GM19468 (cell line): ENCODE measurements at regions not wholly inside any gene's neighbourhood (a gene's known extent, or its start where the extent isn't known, plus 50 kb on each side); places are given as distances from the start of the nearest gene placed in this dataset.

ENCODE experiments used
- ATAC-seq: cut with Tn5 transposase; IDR thresholded peaks from one replicate; pipeline ENCODE4 v1.9.1; 2021; ENCODE audit warnings: mild to moderate bottlenecking, moderate library complexity, moderate number of reproducible peaks; ENCODE audit not compliant: unreplicated experiment; ENCODE audit errors: extremely low read depth

GRCh38 chr12:68495336-68496070 is 115.2 kb upstream of the RAP1B start:
- ATAC-seq = no peak

GRCh38 chr12:68497107-68497506 is 113.6 kb upstream of the RAP1B start:
- ATAC-seq = no peak

GRCh38 chr12:68497702-68498101 is 113.0 kb upstream of the RAP1B start:
- ATAC-seq = no peak

- ATAC-seq = no peak
These were observed 112.0 kb upstream of the RAP1B start for GRCh38 chr12:68498736-68499135.

- ATAC-seq = no peak
These were observed 111.1 kb upstream of the RAP1B start for GRCh38 chr12:68499616-68500015.

DNA sequence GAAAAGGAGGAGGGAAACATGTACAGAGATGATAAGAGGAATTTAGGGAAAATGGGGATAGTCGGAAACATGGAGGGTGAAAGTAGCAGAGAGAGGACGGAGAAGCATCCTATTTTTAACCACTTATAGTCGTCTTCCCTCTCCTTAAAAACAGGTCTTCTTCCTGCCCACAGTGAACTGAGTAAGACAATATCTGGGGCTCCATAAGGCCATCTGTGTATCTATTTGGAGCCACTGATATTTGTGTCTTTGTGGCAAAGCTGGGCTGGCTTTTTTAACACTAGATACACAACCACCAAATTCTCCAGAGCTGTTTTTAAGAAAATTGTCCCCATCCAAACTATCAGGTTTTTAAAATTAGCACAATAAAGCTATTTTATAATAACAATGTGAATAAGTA is 109.5 kb upstream of the RAP1B start:
- no peak for ATAC-seq

DNA sequence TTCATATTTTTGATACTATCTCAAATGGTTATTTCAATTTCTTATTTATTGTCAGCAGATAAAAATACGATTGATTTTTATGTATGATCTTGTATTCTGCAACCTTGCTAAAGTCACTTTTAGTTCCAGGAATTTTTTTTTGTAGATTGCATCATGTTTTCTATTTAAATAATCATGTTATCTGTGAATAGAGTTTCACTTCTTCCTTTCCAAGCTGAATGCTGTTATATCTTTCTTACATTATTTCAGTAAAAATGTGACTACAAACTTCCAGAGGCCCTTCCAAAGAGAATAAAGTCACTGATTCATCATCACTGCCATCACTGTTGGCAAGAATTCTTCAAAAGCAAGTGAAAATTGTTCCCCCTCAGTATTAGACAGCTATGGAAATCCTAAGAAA is 104.7 kb upstream of the RAP1B start:
- no peak for ATAC-seq

GRCh38 chr12:68506619-68507018 is 104.1 kb upstream of the RAP1B start:
- ATAC-seq = no peak

DNA sequence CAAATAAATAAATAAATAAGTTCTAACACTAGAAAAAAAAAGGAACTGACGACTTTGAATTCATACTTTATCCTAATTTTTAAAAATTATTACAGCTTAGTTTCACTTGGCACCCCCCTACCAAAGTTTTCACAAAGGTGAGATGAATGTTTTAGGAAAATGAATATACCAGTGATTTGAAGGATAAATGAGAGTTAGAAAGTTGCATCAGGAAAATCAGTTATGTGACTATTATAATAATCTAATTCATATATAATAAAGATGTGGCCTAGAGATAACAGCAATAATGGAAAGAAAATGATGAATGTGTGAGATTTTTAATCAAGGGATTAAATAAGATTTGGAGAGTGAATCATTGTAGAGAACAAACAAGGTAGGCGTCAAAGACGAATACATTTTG is 103.0 kb upstream of the RAP1B start:
- no peak for ATAC-seq

DNA sequence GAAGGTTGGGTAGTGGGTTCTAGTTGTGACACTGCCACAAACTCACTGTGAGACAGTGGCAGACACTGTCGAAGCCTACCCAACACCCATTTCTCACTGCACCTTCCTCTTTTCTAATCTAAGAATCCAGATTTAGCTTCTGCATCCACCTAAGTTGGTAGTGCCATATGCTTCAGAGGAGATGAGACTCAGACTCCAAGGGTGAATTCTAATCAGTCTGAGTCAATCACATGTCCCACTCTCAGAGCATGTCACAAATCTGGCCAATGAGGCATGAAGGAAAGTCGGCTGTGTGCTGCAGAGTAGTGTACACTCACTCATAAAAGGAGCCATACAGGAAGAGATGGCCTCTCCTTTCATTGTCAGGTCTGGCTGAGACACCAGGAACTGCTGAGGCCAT is 102.1 kb upstream of the RAP1B start:
- no peak for ATAC-seq

- no peak for ATAC-seq
These were observed 101.5 kb upstream of the RAP1B start for GRCh38 chr12:68509242-68509641.

DNA sequence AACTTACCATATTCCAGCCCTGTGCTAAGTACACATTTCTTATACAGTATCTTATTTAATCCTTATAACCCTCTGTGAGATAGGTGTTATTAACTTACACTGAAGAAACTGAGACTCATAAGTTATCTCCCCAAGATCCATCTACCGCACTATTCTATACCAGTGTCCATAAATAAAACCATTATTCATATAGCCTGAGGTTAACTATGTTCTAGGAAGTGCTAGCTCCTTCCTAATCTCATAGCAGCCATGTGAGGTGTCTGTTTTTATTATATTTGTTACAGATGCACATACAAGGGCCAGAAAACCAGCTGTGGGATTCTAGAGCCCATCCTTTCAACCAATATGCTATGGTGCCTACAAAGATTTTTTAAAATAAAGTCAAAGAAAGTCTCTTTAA is 100.3 kb upstream of the RAP1B start:
- no peak for ATAC-seq

DNA sequence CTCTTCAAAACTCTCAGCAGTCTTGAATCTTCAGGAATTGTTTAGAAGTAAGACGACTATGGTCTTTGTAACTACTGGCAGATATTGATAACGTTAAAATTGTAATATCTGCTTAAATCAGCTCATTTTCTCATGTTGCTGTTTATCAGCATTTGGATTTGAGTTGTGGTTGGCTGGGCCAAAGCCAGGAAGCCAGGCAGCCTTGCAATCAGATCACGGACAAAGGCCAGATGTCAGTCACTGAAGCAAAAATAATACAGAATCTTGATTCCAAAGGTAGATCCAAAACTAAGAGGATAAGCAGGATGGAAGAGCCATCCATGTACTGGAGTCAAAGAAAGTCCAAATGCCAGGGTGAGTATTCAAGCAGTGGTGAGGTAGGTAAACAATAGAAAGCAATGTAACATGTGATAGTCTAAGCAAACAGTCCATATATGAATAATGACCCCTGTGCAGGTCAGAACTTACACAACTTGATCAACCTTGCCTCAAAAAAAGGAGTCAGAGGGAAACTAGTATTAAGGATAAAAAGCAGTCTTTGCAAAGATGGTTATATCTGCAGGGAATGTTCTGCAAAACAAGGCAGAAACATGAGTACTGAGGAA is 95.8 kb upstream of the RAP1B start:
- no peak for ATAC-seq

- ATAC-seq = no peak
These were observed 94.9 kb upstream of the RAP1B start for GRCh38 chr12:68515793-68516192.

- no peak for ATAC-seq
These were observed 89.3 kb upstream of the RAP1B start for GRCh38 chr12:68521321-68521839.

GRCh38 chr12:68521848-68522502 is 88.7 kb upstream of the RAP1B start:
- ATAC-seq = no peak

GRCh38 chr12:68529466-68529865 is 81.2 kb upstream of the RAP1B start:
- ATAC-seq = no peak

- no peak for ATAC-seq
These were observed 80.8 kb upstream of the RAP1B start for GRCh38 chr12:68529869-68530268.

DNA sequence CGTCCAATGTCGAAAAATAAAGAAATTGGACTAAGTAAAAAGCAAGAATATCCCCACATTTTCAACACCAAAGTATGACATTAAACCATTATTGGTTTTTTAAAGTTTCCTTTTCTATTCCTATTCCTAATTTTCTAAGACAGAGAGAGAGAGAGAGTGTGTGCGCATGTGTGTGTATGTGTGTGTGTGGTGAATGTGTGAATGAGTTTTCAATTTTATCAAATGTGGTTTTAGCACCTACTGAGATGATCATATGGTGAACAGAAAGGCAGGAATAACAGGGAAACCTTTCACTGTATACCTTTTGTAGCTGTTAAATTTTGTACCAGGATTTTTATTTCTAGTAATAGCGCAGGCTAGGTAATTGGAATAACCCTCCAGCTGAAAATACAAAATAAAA is 80.4 kb upstream of the RAP1B start:
- ATAC-seq = no peak

DNA sequence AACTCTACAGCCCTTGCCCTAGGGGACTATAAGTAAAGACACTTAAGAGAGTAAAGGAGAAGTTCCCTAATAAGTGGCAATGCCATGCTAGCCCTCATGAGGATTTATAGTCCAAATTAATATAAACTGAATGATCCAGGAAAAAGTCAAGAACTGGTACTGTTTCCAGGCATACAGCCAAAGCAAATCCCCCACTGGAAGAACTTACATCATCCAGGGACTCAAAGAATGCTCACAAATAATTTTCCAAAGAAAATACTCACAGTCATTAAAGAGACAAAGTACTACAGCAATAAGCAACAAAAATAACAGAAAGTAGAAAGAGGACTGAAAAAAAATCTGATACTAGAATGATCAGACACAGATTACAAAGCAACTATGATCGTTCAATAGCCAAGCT is 79.7 kb upstream of the RAP1B start:
- ATAC-seq = no peak

- no peak for ATAC-seq
These were observed 78.4 kb upstream of the RAP1B start for GRCh38 chr12:68532204-68532886.
